Stomach (tissue), 4 donors: ENCODE measurements at regions not wholly inside any gene's neighbourhood (a gene's known extent, or its start where the extent isn't known, plus 50 kb on each side); places are given as distances from the start of the nearest gene placed in this dataset.
"Not testable (repeated sequence)": the region's sequence is repeated elsewhere in the genome, so short reads cannot be mapped to it uniquely, and the experiment has no call there.

ENCODE experiments used
- CTCF ChIP-seq, 7 experiments: fragments of 450-650 bp in 4 of 7; fragments of 200-600 bp in 3 of 7; sonication (generic) in 3 of 7; IDR thresholded peaks; one replicate each; pipeline ENCODE4 v1.5.1; 2016 to 2019; ENCODE audit warnings: antibody characterized with exemption in 7 of 7, control low read depth in 2 of 7, mild to moderate bottlenecking in 1 of 7
- EP300 ChIP-seq: sonication (generic); formaldehyde crosslinking; IDR thresholded peaks from one replicate; pipeline ENCODE4 v1.6.1; 2017; ENCODE audit warnings: antibody characterized with exemption
- POLR2A ChIP-seq, 4 donors: fragments of 450-650 bp; IDR thresholded peaks; one replicate each; pipeline ENCODE4 v1.6.1; 2016; ENCODE audit warnings: antibody characterized with exemption in 4 of 4, control low read depth in 2 of 4, mild to moderate bottlenecking in 1 of 4, moderate library complexity in 1 of 4
- POLR2AphosphoS5 ChIP-seq, 3 donors: sonication (generic); formaldehyde crosslinking; IDR thresholded peaks; one replicate each; pipeline ENCODE4 v1.6.1; 2016; ENCODE audit warnings: antibody characterized with exemption in 3 of 3

GRCh38 chr21:5105939-5106708, 5415.3 kb upstream of the TPTE start:
- TF ChIP-seq CTCF (IDR thresholded peaks at IDR 0.05); POLR2A (IDR thresholded peaks at IDR 0.05); POLR2AphosphoS5 (IDR thresholded peaks at IDR 0.05); EP300: not testable (repeated sequence)
